ENCODE measurements at regions not wholly inside any gene's neighbourhood (a gene's known extent, or its start where the extent isn't known, plus 50 kb on each side); places are given as distances from the start of the nearest gene placed in this dataset.

DNA sequence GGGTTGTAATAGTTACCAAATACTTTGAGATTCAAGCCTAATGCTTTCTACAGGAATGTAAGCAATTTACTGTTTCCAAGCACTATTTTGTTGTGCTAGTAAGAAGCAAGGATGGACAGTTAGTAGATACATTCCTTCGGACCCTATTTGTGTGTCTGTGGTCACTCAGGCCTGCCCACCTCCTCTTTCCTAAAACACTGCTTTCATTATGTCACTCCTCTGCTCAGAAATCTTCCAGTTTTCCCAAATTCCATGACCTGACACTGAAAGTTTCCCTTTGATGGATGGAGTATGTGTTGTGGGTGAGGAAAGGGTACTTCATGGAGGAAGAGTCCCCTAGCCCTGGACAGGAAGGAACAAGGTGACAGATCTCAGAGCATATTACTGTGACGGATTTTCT lies 141.1 kb downstream of the DISP1 start:
- Histone ChIP-seq H3K4me3 (no peak overlapping the region), H3K36me3 (peaks cover 0 to 13% (median 0%) of the 10 kb centered on the region in 9 donors), H3K9me3 (no peaks in the 10 kb centered on the region), H3K4me1 (peaks cover 0 to 10% (median 0%) of the 10 kb centered on the region in 12 donors), H3K27ac (no peak overlapping the region), H3K27me3 (no peaks in the 10 kb centered on the region)
- DNase-seq (no peak), ATAC-seq (no peak)
- WGBS, 4 donors = 85 to 94% (median 90%) methylated on average over 2 of the region's 2 CpGs
- TF ChIP-seq, protein P1, sequence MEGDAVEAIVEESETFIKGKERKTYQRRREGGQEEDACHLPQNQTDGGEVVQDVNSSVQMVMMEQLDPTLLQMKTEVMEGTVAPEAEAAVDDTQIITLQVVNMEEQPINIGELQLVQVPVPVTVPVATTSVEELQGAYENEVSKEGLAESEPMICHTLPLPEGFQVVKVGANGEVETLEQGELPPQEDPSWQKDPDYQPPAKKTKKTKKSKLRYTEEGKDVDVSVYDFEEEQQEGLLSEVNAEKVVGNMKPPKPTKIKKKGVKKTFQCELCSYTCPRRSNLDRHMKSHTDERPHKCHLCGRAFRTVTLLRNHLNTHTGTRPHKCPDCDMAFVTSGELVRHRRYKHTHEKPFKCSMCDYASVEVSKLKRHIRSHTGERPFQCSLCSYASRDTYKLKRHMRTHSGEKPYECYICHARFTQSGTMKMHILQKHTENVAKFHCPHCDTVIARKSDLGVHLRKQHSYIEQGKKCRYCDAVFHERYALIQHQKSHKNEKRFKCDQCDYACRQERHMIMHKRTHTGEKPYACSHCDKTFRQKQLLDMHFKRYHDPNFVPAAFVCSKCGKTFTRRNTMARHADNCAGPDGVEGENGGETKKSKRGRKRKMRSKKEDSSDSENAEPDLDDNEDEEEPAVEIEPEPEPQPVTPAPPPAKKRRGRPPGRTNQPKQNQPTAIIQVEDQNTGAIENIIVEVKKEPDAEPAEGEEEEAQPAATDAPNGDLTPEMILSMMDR (IDR thresholded peaks at IDR 0.05) = no peak
- TF ChIP-seq POLR2A (IDR thresholded peaks at IDR 0.05) = no peak
- intact Hi-C loops (cut with DNase I) = no loop called here

DNA sequence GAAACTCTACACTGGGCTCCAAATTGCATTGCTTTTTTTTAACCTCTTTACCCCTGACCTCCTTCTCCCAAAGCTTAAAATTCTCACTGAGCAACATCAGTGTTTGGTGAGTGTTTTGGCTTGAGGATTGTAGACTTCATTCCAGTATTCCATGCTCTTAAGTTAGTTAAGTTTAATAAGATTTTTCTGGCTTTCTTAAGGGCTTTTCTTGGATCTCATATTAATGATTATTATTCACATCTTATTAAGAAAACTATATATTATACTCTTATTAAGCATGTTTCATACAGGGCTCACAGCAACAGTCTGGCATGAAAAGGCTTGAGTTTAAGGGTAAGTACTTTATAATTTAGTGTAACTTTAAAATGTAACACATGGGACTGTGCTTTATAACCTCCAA lies 141.8 kb downstream of the DISP1 start:
- Histone ChIP-seq H3K36me3 (peaks cover 0 to 11% (median 0%) of the 10 kb centered on the region in 9 donors), H3K4me1 (peaks cover 0 to 10% (median 0%) of the 10 kb centered on the region in 12 donors), H3K27me3 (no peaks in the 10 kb centered on the region), H3K27ac (no peak overlapping the region), H3K9me3 (no peaks in the 10 kb centered on the region), H3K4me3 (no peak overlapping the region)
- TF ChIP-seq, protein P1 (IDR thresholded peaks at IDR 0.05) = no peak
- intact Hi-C loops (cut with DNase I) = no loop called here
- DNase-seq (no peak), ATAC-seq (no peak)

- H3K27ac ChIP-seq = no peak overlapping the region
- no peak overlapping the region for H3K4me3 ChIP-seq
- H3K36me3 ChIP-seq = no peaks in the 10 kb centered on the region
- no peaks in the 10 kb centered on the region for H3K9me3 ChIP-seq
- WGBS, 4 donors = 76 to 90% (median 82%) methylated on average over 5 of the region's 5 CpGs
- no peak for TF ChIP-seq POLR2A (IDR thresholded peaks at IDR 0.05)
- TF ChIP-seq, protein P1 (IDR thresholded peaks at IDR 0.05) = no peak
- intact Hi-C loops (cut with DNase I) = no loop called here
- ATAC-seq (no peak), DNase-seq (no peak)
- H3K4me1 ChIP-seq = peaks cover 0 to 5% (median 0%) of the 10 kb centered on the region in 12 donors
- H3K27me3 ChIP-seq = no peaks in the 10 kb centered on the region
These were observed 152.8 kb downstream of the DISP1 start for GRCh38 chr1:222967466-222968240.

- Histone ChIP-seq H3K36me3 (no peaks in the 10 kb centered on the region), H3K27ac (no peak overlapping the region), H3K27me3 (no peaks in the 10 kb centered on the region), H3K9me3 (no peaks in the 10 kb centered on the region), H3K4me1 (peaks cover 0 to 4% (median 0%) of the 10 kb centered on the region in 12 donors), H3K4me3 (no peak overlapping the region)
- ATAC-seq = no peak
- intact Hi-C loops (cut with DNase I) = no loop called here
- WGBS, 4 donors = 68 to 81% (median 76%) methylated on average over 8 of the region's 8 CpGs
- TF ChIP-seq, protein P1 (IDR thresholded peaks at IDR 0.05) = no peak
- no peak for TF ChIP-seq POLR2A (IDR thresholded peaks at IDR 0.05)
- no peak for DNase-seq
These were observed 155.2 kb downstream of the DISP1 start for GRCh38 chr1:222970040-222970439.

Data from heart left ventricle (tissue), 16 donors.